PC-3 (cell line): ENCODE measurements at regions not wholly inside any gene's neighbourhood (a gene's known extent, or its start where the extent isn't known, plus 50 kb on each side); places are given as distances from the start of the nearest gene placed in this dataset.

Experiments
- ATAC-seq: fragments of 200-7000 bp; cut with Tn5 transposase; 2 replicates; pipeline ENCODE4 v1.9.1; 2020; ENCODE audit warnings: mild to moderate bottlenecking, moderate library complexity
- BruUV-seq: library from RNA; stranded (reverse); fragments of 400-500 nt; replicated peaks from 2 replicates; lab custom pipeline; 2021; lab: Mats Ljungman, UMichigan
- CTCF ChIA-PET: fragments of 300-600 bp; sonication (Branson Sonifier 250); formaldehyde crosslinking; loops from one replicate; lab custom pipeline; 2022; ENCODE audit warnings: antibody characterized with exemption; lab: Charles Lee
- POLR2A ChIA-PET: fragments of 300-600 bp; sonication (Branson Sonifier 250); formaldehyde crosslinking; loops from one replicate; lab custom pipeline; 2022; ENCODE audit warnings: antibody characterized with exemption; ENCODE audit not compliant: unreplicated experiment; lab: Charles Lee
- DNase-seq: peaks from one replicate; pipeline ENCODE4 v3.0.0-alpha.2; 2015
- H2AFZ ChIP-seq: fragments of 300-600 bp; sonication (generic); 2 replicates; pipeline ENCODE4 v1.6.0; 2016; ENCODE audit warnings: antibody characterized with exemption, low read length
- H3F3A ChIP-seq: fragments of 300-600 bp; sonication (generic); one replicate; pipeline ENCODE4 v1.6.0; 2017; ENCODE audit warnings: antibody characterized with exemption, low read length, control low read depth, mild to moderate bottlenecking; ENCODE audit not compliant: unreplicated experiment
- H3K27ac ChIP-seq: fragments of 300-600 bp; sonication (generic); 2 replicates; pipeline ENCODE4 v1.5.1; 2016; ENCODE audit warnings: mild to moderate bottlenecking, low read length
- H3K27me3 ChIP-seq: fragments of 300-600 bp; sonication (generic); 2 replicates; pipeline ENCODE4 v1.6.1; 2016; ENCODE audit warnings: low read length, mixed read lengths
- H3K36me3 ChIP-seq: fragments of 300-600 bp; sonication (generic); 2 replicates; pipeline ENCODE4 v1.6.1; 2016; ENCODE audit warnings: low read depth, mixed run types, low read length, mixed read lengths
- H3K4me1 ChIP-seq: fragments of 300-600 bp; sonication (generic); 2 replicates; pipeline ENCODE4 v1.5.1; 2016; ENCODE audit warnings: low read length; ENCODE audit not compliant: insufficient read depth
- H3K4me2 ChIP-seq: fragments of 300-600 bp; sonication (generic); 2 replicates; pipeline ENCODE4 v1.6.0; 2016; ENCODE audit warnings: low read length
- H3K4me3 ChIP-seq: fragments of 300-600 bp; sonication (generic); 2 replicates; pipeline ENCODE4 v1.5.1; 2016; ENCODE audit warnings: mild to moderate bottlenecking, low read length, mixed read lengths
- H3K79me2 ChIP-seq: fragments of 300-600 bp; sonication (generic); 2 replicates; pipeline ENCODE4 v1.6.1; 2017; ENCODE audit warnings: low read length, mixed read lengths
- H3K9ac ChIP-seq: fragments of 300-600 bp; sonication (generic); 2 replicates; pipeline ENCODE4 v1.6.0; 2016; ENCODE audit warnings: mild to moderate bottlenecking, low read length
- H3K9me2 ChIP-seq: fragments of 300-600 bp; sonication (generic); replicated peaks from 2 replicates; pipeline ENCODE4 v1.6.1; 2016; ENCODE audit warnings: mixed run types, low read length, mixed read lengths
- H3K9me3 ChIP-seq: fragments of 300-600 bp; sonication (generic); 2 replicates; pipeline ENCODE4 v1.6.1; 2016; ENCODE audit warnings: low read length, mixed read lengths
- H4K20me1 ChIP-seq: fragments of 300-600 bp; sonication (generic); 2 replicates; pipeline ENCODE4 v1.6.1; 2016; ENCODE audit warnings: low read length, mixed read lengths
- CTCF ChIP-seq: fragments of 300-600 bp; sonication (generic); conservative IDR thresholded peaks from 2 replicates; pipeline ENCODE4 v1.5.1; 2017; ENCODE audit warnings: antibody characterized with exemption, low read depth, mild to moderate bottlenecking, low read length
- EZH2 ChIP-seq: fragments of 300-600 bp; sonication (generic); IDR thresholded peaks from one replicate; pipeline ENCODE4 v1.6.1; 2017; ENCODE audit warnings: antibody characterized with exemption, mild to moderate bottlenecking, low read length; ENCODE audit not compliant: unreplicated experiment
- EZH2phosphoT487 ChIP-seq: fragments of 300-600 bp; sonication (generic); IDR thresholded peaks from 2 replicates; pipeline ENCODE4 v1.6.1; 2018; ENCODE audit warnings: mild to moderate bottlenecking, antibody characterized with exemption, low read length, borderline replicate concordance
- intact Hi-C: fragments of 100-400 bp; cut with micrococcal nuclease; formaldehyde crosslinking; loops from 2 replicates; pipeline ENCODE4 v1.9.0; 2023

- H3K9ac ChIP-seq: no peak overlapping the region
- TF ChIP-seq CTCF: no peak
- no peak for TF ChIP-seq EZH2
- no peak for TF ChIP-seq EZH2phosphoT487
- no peaks in the 10 kb centered on the region for H3K4me1 ChIP-seq
- H3F3A ChIP-seq: no peaks in the 10 kb centered on the region
- ChIA-PET CTCF (no interaction called here), POLR2A (no interaction called here)
- BruUV-seq: no TSS peak
- DNase-seq (no peak), ATAC-seq (no peak)
- no peak overlapping the region for H3K4me3 ChIP-seq
- H3K27ac ChIP-seq: no peak overlapping the region
- intact Hi-C loops: no loop called here
- no peaks in the 10 kb centered on the region for H3K79me2 ChIP-seq
- H3K4me2 ChIP-seq: no peak overlapping the region
- H3K36me3 ChIP-seq: no peaks in the 10 kb centered on the region
- H3K9me3 ChIP-seq: no peaks in the 10 kb centered on the region
- no peaks in the 10 kb centered on the region for H3K9me2 ChIP-seq
- H4K20me1 ChIP-seq: no peaks in the 10 kb centered on the region
- H3K27me3 ChIP-seq: peaks cover 73% of the 10 kb centered on the region
- no peak overlapping the region for H2AFZ ChIP-seq
Observed at GRCh38 chr2:105150231-105150630, 91.3 kb upstream of the GPR45 start.

- Histone ChIP-seq H3K9ac (no peak overlapping the region), H2AFZ (no peak overlapping the region), H3K79me2 (no peaks in the 10 kb centered on the region), H3K9me2 (no peaks in the 10 kb centered on the region), H3F3A (no peaks in the 10 kb centered on the region), H3K4me3 (no peak overlapping the region), H3K27me3 (peaks cover 53% of the 10 kb centered on the region), H3K36me3 (no peaks in the 10 kb centered on the region), H3K4me2 (no peak overlapping the region), H3K27ac (no peak overlapping the region), H3K9me3 (no peaks in the 10 kb centered on the region), H3K4me1 (no peaks in the 10 kb centered on the region), H4K20me1 (no peaks in the 10 kb centered on the region)
- BruUV-seq: no TSS peak
- DNase-seq (no peak), ATAC-seq (no peak)
- intact Hi-C loops: no loop called here
- no peak for TF ChIP-seq EZH2phosphoT487
- no peak for TF ChIP-seq CTCF
- no peak for TF ChIP-seq EZH2
- POLR2A ChIA-PET: no interaction called here
- CTCF ChIA-PET: no interaction called here
Observed at GRCh38 chr2:105154119-105154818, 87.3 kb upstream of the GPR45 start.

GRCh38 chr2:105156166-105156565, 85.4 kb upstream of the GPR45 start:
- Histone ChIP-seq H3K79me2 (no peaks in the 10 kb centered on the region), H3K9me2 (no peaks in the 10 kb centered on the region), H3K4me2 (no peak overlapping the region), H3K4me1 (no peaks in the 10 kb centered on the region), H3K27ac (no peak overlapping the region), H3K27me3 (peaks cover 66% of the 10 kb centered on the region), H3K9ac (no peak overlapping the region), H4K20me1 (no peaks in the 10 kb centered on the region), H3K9me3 (no peaks in the 10 kb centered on the region), H3K36me3 (no peaks in the 10 kb centered on the region), H3K4me3 (no peak overlapping the region), H2AFZ (no peak overlapping the region), H3F3A (no peaks in the 10 kb centered on the region)
- CTCF ChIA-PET: no interaction called here
- ATAC-seq (no peak), DNase-seq (no peak)
- intact Hi-C loops: no loop called here
- no peak for TF ChIP-seq EZH2phosphoT487
- TF ChIP-seq CTCF: no peak
- no peak for TF ChIP-seq EZH2
- POLR2A ChIA-PET: no interaction called here
- BruUV-seq: no TSS peak
